ENCODE measurements at regions not wholly inside any gene's neighbourhood (a gene's known extent, or its start where the extent isn't known, plus 50 kb on each side); places are given as distances from the start of the nearest gene placed in this dataset.
"Not testable (repeated sequence)": the region's sequence is repeated elsewhere in the genome, so short reads cannot be mapped to it uniquely, and the experiment has no call there.

GRCh38 chr16:59573528-59574271 lies 839.6 kb upstream of the GOT2 start:
- no peak for DNase-seq

- no peak for DNase-seq
These were observed 833.4 kb upstream of the GOT2 start for GRCh38 chr16:59567496-59567895.

GRCh38 chr16:59566446-59566845 lies 832.3 kb upstream of the GOT2 start:
- no peak for DNase-seq

DNA sequence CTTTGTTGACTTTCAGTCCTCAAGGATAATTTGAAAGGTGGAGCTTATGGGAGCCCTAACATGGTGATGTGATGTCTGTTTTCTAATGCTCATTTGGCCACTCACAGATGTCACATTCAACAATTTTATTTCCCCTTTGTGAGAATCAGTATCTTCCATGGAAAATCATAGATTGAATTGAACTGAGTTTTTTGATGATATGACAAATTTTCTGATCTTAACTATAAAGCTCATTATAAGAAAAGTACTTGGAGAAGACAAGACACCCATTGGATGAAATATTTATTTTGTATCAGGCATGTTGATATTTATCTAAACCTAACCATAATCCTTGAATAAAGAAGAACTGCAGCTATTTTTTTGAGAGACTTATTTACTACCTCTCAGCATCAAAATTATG lies 824.6 kb upstream of the GOT2 start:
- DNase-seq, result no peak

DNA sequence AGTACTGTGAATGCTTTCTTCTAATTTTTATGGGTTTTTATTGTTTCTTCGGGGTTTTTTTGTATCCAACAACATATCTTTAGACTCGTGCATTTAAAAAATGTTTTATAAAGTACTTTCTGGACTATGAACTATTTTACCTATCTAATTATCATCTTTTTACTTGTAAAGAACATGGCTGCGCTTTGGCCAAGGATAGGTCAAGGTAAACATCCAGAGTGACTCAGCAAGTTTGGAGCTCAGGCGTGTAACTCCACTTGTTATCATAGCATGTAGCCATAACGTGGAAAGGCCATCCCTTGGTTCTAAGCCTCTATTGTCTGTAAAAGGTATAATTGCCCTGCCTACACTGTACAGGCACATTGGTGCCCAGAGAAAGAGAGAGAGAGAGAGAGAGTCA lies 818.0 kb upstream of the GOT2 start:
- no peak for DNase-seq

GRCh38 chr16:59545721-59546120 lies 811.6 kb upstream of the GOT2 start:
- no peak for DNase-seq

DNA sequence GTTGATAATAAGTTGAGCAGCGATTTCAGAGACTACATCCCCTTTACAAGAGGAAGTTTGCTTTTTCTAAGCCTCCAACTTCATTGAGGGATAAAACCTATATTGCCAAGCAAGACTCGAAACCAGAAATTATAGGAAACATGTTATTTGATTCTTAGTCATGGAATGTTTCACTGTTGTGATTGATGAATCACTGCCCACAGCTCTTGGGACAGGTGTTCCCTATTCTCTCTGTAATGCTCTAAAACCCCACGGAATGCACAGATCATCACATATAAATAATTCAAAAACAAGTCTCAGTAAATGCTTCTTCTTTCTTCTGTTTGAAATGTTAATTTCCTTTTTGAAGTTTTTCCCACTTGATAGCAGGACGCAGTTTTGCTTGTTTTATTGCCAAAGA lies 809.5 kb upstream of the GOT2 start:
- DNase-seq, result no peak

DNA sequence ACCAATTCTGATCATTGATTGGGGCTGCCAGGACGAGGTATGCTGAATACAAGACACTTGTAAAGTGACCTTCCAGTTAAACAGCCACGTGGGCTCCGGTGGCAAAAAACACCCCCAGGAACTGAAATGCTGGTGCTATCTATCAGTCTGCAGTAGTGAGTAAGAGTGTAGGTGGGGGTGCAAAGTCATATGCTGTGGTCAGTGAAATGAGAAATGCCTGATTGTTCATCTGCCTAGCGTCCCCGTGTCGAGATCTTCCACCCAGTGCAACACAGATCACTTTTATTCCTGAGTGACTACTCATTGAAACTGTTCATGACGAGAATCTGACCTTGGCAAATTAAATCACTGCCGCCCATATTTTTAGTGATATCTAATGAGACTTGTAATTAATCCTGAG lies 806.5 kb upstream of the GOT2 start:
- DNase-seq, result no peak

DNA sequence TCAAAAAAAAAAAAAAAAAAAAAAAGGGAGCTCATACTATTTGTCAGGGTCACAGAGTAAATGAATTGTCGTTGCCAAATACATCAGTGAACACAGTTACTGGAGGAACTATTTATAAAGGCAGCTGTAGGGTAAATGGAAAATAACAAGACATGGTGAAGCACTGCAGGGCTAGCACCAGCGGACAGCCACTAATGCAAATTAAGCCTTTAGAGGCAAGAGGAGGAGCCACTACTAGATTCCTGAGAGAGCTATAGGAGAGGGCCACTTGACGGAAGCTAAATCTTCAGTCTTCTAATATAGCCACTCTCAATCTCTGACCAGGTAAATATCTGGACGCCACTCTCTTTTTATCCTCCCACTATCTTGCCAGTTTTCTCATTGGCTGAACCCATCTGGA lies 801.2 kb upstream of the GOT2 start:
- DNase-seq, result no peak

GRCh38 chr16:59527206-59527997 lies 793.3 kb upstream of the GOT2 start:
- no peak for DNase-seq

GRCh38 chr16:59522826-59523225 lies 788.7 kb upstream of the GOT2 start:
- no peak for DNase-seq

DNA sequence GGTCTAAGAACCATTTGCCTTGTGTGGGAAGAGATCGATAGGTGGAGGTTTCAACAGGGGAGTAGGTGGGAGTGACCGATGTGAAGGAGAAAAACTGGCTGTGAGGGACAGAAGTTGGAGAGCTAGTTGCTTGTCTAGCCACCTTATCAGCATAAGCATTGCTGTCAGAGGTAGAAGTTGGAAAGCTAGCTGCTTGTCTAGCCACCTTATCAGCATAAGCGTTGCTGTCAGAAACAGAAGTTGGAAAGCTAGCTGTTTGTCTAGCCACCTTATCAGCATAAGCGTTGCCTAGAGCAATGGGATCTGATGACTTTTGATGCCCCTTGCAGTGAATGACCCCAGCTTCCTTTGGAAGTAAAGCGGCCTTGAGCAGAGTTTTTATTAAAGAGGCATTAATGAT lies 784.6 kb upstream of the GOT2 start:
- not testable (repeated sequence) for DNase-seq

DNA sequence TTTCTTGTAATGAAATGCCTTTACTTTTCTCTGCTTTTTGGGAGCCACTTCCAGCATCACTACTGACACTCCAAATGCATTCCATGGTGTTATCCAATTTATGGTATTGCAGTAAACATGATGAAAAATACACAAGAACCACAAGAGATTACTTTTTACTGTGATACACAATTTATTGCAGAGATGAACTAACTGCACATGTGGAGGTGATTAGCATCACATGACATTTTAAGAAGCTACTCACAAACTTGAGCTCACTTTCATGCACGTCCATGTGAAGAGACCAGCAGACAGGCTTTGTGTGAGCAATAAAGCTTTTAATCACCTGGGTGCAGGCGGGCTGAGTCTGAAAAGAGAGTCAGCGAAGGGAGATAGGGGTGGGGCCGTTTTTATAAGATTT lies 780.5 kb upstream of the GOT2 start:
- no peak for DNase-seq

- peak in 47 of 56 donors; percentile 1 to 84 (median 24) for DNase-seq
These were observed 775.9 kb upstream of the GOT2 start for GRCh38 chr16:59510008-59510424.

DNA sequence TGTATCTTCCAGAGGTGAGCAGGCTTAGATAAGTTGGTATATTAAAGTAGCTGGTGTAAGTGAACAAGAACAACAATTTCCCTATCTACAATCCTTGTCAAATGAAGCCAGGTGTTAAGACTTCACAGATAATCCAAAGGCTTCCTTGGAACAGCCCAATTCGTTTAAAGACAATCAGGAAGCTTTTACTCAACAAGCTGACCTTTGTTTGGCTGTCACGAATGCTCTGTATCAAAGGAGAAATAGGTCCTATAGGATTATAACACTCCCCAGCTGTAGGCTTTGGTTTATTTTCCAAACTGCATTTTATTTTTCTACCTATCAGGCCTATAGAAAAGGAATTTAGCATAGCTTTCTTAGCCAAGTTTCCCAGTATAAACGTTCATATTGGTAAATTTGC lies 766.5 kb upstream of the GOT2 start:
- DNase-seq, result no peak

GRCh38 chr16:59487067-59487466 lies 753.0 kb upstream of the GOT2 start:
- DNase-seq, result no peak

GRCh38 chr16:59484833-59485516 lies 750.9 kb upstream of the GOT2 start:
- DNase-seq, result no peak

- DNase-seq, result no peak
These were observed 744.7 kb upstream of the GOT2 start for GRCh38 chr16:59478838-59479237.

GRCh38 chr16:59470556-59470955 lies 736.4 kb upstream of the GOT2 start:
- no peak for DNase-seq

DNA sequence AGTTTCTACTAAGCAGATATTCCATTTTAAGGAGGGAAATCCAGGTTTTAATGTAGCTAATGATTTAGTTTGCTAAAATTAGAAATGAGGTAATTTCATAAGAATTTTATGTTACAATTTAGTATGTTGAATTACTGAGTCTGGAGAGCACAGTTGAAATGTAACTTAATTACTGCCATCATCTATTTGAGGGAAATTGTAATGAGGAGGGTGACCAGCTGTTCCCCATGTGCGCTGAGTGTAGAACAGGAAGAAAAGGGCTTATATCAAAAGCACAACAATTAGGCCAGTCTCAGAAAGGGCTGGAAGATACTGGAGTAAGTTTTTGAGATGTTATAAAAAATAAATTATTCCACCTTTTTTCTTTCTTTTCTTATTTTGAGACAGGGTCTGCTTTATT lies 735.1 kb upstream of the GOT2 start:
- DNase-seq, result no peak

DNA sequence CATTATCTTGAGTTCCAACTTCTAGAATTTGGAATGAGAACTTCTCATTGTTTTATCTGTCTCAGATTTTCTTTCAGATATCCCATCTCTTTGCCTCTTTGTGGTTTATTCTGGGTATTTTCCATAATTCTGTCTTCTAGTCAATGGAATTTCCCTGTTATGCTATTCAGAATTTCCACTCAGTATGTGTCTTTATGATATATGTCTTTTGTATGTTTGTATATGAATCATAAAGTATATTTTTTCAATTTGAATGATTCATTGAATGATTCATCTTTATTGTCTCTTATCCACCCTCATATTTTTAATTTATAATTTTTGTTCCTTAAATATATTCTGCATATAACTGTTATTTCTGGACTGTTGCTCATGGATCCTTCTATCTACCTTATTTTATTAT lies 729.7 kb upstream of the GOT2 start:
- no peak for DNase-seq

DNA sequence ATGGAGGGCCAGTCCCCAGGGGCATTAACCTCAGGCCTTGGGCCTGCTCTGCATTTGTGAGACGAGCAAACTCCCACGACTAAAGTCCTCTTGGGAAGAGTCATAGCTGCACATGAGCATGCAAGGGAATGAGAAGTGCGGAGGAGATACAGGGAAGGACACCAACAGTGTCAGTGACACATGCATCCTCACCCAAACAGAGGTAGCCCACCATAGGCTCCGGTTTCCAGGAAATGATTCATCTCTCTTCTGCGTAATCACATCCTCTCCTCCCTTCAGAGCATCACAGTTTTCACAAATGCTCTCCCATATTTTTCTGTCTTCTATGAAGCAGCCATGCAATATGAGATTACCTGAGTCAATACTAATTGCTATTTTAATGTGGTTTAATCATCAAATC lies 725.7 kb upstream of the GOT2 start:
- no peak for DNase-seq

DNA sequence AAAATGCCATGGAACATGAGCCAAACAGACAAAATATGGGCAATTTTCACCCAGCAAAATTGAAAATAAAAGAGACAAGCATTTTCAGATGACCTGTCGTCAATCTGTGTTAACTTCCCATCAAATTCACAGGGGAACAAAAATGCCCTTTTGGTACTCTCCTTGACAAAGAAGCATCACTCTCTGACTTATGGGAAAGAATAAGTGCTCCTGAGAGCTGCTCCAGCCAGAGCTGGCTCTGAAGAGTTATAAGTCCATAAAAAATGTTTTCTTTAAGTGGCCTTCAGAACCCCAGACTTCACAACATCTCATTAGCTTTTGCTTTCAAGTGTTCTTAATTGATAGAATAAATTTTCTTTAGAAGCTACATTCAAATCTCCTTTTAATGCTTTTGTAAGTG lies 721.4 kb upstream of the GOT2 start:
- DNase-seq, result no peak
